Kidney epithelial cell (primary cell): ENCODE measurements at regions not wholly inside any gene's neighbourhood (a gene's known extent, or its start where the extent isn't known, plus 50 kb on each side); places are given as distances from the start of the nearest gene placed in this dataset.

ENCODE experiments used
- DNase-seq: peaks from one replicate; pipeline ENCODE4 v3.0.0-alpha.2; 2010; ENCODE audit warnings: low read depth
- H3K27me3 ChIP-seq: 2 replicates; pipeline ENCODE4 v1.6.0; 2011; ENCODE audit warnings: low read length; ENCODE audit not compliant: control insufficient read depth, insufficient read depth
- H3K36me3 ChIP-seq: 2 replicates; pipeline ENCODE4 v1.5.1; 2011; ENCODE audit warnings: low read length; ENCODE audit not compliant: control insufficient read depth, insufficient read depth
- H3K4me3 ChIP-seq: 2 replicates; pipeline ENCODE4 v1.5.1; 2011; ENCODE audit warnings: low read depth, mild to moderate bottlenecking, control low read depth, low read length
- CTCF ChIP-seq: IDR thresholded peaks from 2 replicates; pipeline ENCODE4 v1.5.1; 2011; ENCODE audit warnings: mild to moderate bottlenecking, moderate library complexity, low read length, control low read depth, inconsistent platforms; ENCODE audit not compliant: insufficient read depth, poor library complexity, severe bottlenecking

GRCh38 chr9:7300484-7300883, 499.1 kb downstream of the DMAC1 start:
- Histone ChIP-seq H3K27me3 (no peaks in the 10 kb centered on the region), H3K36me3 (no peaks in the 10 kb centered on the region), H3K4me3 (no peak overlapping the region)
- TF ChIP-seq CTCF = no peak
- DNase-seq = no peak

GRCh38 chr9:7298123-7298522, 501.5 kb downstream of the DMAC1 start:
- DNase-seq = no peak
- TF ChIP-seq CTCF = no peak
- H3K36me3 ChIP-seq = no peaks in the 10 kb centered on the region
- H3K4me3 ChIP-seq = no peak overlapping the region
- H3K27me3 ChIP-seq = no peaks in the 10 kb centered on the region

GRCh38 chr9:7297521-7297920, 502.1 kb downstream of the DMAC1 start:
- DNase-seq = no peak
- Histone ChIP-seq H3K27me3 (no peaks in the 10 kb centered on the region), H3K4me3 (no peak overlapping the region), H3K36me3 (no peaks in the 10 kb centered on the region)
- no peak for TF ChIP-seq CTCF

DNA sequence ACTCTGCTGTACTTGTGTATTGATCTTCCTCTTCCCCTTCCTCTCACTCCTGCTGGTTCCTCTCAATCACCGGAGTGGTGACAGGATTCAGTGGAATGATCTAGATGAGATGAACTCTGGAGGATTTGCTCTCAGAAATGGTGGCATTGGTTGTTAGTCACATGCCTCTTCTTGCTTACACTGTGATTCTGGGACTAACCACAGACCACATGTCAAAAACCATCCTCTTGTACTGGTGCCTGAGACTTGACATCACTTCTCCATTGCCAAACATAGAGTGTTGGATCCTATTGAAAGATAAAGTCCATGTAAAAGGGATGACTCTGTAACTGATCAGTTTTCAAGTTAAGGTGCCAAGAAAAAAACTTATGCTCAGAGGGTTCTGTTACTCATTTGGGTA, 506.5 kb downstream of the DMAC1 start:
- Histone ChIP-seq H3K36me3 (no peaks in the 10 kb centered on the region), H3K4me3 (no peak overlapping the region), H3K27me3 (no peaks in the 10 kb centered on the region)
- TF ChIP-seq CTCF = no peak
- no peak for DNase-seq

- H3K4me3 ChIP-seq = no peak overlapping the region
Observed at GRCh38 chr9:7289773-7290172, 509.8 kb downstream of the DMAC1 start.

GRCh38 chr9:7287986-7288385, 511.6 kb downstream of the DMAC1 start:
- TF ChIP-seq CTCF = no peak
- DNase-seq = no peak
- no peaks in the 10 kb centered on the region for H3K36me3 ChIP-seq
- H3K27me3 ChIP-seq = no peaks in the 10 kb centered on the region
- H3K4me3 ChIP-seq = no peak overlapping the region

More at GRCh38 chr9:7289773-7290172, 509.8 kb downstream of the DMAC1 start:
- no peak for DNase-seq
- Histone ChIP-seq H3K27me3 (no peaks in the 10 kb centered on the region), H3K36me3 (no peaks in the 10 kb centered on the region)
- no peak for TF ChIP-seq CTCF
